ENCODE measurements at regions not wholly inside any gene's neighbourhood (a gene's known extent, or its start where the extent isn't known, plus 50 kb on each side); places are given as distances from the start of the nearest gene placed in this dataset.

GRCh38 chr2:235244255-235245220, 249.3 kb upstream of the AGAP1 start:
- no peaks in the 10 kb centered on the region for H3K9me3 ChIP-seq
- no peaks in the 10 kb centered on the region for H3K36me3 ChIP-seq (ENCODE audit: control insufficient read depth, insufficient read depth, low read length)
- intact Hi-C loops (cut with micrococcal nuclease; ENCODE audit: unreplicated experiment), result no loop called here
- ChIA-PET CTCF (no interaction called here), POLR2A (no interaction called here)
- Mint-ChIP-seq H3K27ac (ENCODE audit: unreplicated experiment) (no peak overlapping the region), H3K9me3 (ENCODE audit: unreplicated experiment) (no peaks in the 10 kb centered on the region), H3K27me3 (ENCODE audit: insufficient read depth, unreplicated experiment) (peaks cover 3% of the 10 kb centered on the region), H3K4me1 (ENCODE audit: low read depth, unreplicated experiment) (peaks cover 4% of the 10 kb centered on the region), H3K36me3 (ENCODE audit: insufficient read depth, unreplicated experiment) (no peaks in the 10 kb centered on the region), H3K4me3 (ENCODE audit: unreplicated experiment) (no peak overlapping the region)
- no TSS peak for BruUV-seq (replicated peaks)
- H3K27me3 ChIP-seq (replicated peaks; ENCODE audit: control insufficient read depth, insufficient read depth, low read length), result no peaks in the 10 kb centered on the region
- no peak overlapping the region for H3K4me3 ChIP-seq (ENCODE audit: low read depth, low read length)
- H3K4me1 ChIP-seq, result no peaks in the 10 kb centered on the region
- DNase-seq, result no peak
- TF ChIP-seq CTCF (IDR thresholded peaks at IDR 0.05; ENCODE audit: insufficient read depth in 1 of 2, low read depth in 1 of 2, low read length in 1 of 2, severe bottlenecking in 1 of 2, unreplicated experiment in 1 of 2), result no peak

GRCh38 chr2:235247001-235247400, 246.8 kb upstream of the AGAP1 start:
- Histone ChIP-seq H3K4me3 (ENCODE audit: low read depth, low read length) (no peak overlapping the region), H3K4me1 (no peaks in the 10 kb centered on the region), H3K27me3 (replicated peaks; ENCODE audit: control insufficient read depth, insufficient read depth, low read length) (no peaks in the 10 kb centered on the region), H3K36me3 (ENCODE audit: control insufficient read depth, insufficient read depth, low read length) (no peaks in the 10 kb centered on the region), H3K9me3 (no peaks in the 10 kb centered on the region)
- Mint-ChIP-seq H3K4me1 (ENCODE audit: low read depth, unreplicated experiment) (no peaks in the 10 kb centered on the region), H3K36me3 (ENCODE audit: insufficient read depth, unreplicated experiment) (no peaks in the 10 kb centered on the region), H3K9me3 (ENCODE audit: unreplicated experiment) (no peaks in the 10 kb centered on the region), H3K4me3 (ENCODE audit: unreplicated experiment) (no peak overlapping the region), H3K27ac (ENCODE audit: unreplicated experiment) (no peak overlapping the region), H3K27me3 (ENCODE audit: insufficient read depth, unreplicated experiment) (peaks cover 3% of the 10 kb centered on the region)
- BruUV-seq (replicated peaks), result no TSS peak
- no peak for TF ChIP-seq CTCF (IDR thresholded peaks at IDR 0.05; ENCODE audit: insufficient read depth in 1 of 2, low read depth in 1 of 2, low read length in 1 of 2, severe bottlenecking in 1 of 2, unreplicated experiment in 1 of 2)
- CTCF ChIA-PET, result no interaction called here
- no peak for DNase-seq
- intact Hi-C loops (cut with micrococcal nuclease; ENCODE audit: unreplicated experiment), result no loop called here
- POLR2A ChIA-PET, result no interaction called here

GRCh38 chr2:235255693-235256092, 238.2 kb upstream of the AGAP1 start:
- Mint-ChIP-seq H3K27ac (ENCODE audit: unreplicated experiment) (no peak overlapping the region), H3K4me1 (ENCODE audit: low read depth, unreplicated experiment) (no peaks in the 10 kb centered on the region), H3K4me3 (ENCODE audit: unreplicated experiment) (no peak overlapping the region), H3K9me3 (ENCODE audit: unreplicated experiment) (no peaks in the 10 kb centered on the region), H3K36me3 (ENCODE audit: insufficient read depth, unreplicated experiment) (no peaks in the 10 kb centered on the region), H3K27me3 (ENCODE audit: insufficient read depth, unreplicated experiment) (peaks cover 5% of the 10 kb centered on the region)
- no peaks in the 10 kb centered on the region for H3K9me3 ChIP-seq
- H3K4me3 ChIP-seq (ENCODE audit: low read depth, low read length), result no peak overlapping the region
- no TSS peak for BruUV-seq (replicated peaks)
- no peak for TF ChIP-seq CTCF (IDR thresholded peaks at IDR 0.05; ENCODE audit: insufficient read depth in 1 of 2, low read depth in 1 of 2, low read length in 1 of 2, severe bottlenecking in 1 of 2, unreplicated experiment in 1 of 2)
- no peak for DNase-seq
- POLR2A ChIA-PET, result no interaction called here
- CTCF ChIA-PET, result no interaction called here
- no peaks in the 10 kb centered on the region for H3K27me3 ChIP-seq (replicated peaks; ENCODE audit: control insufficient read depth, insufficient read depth, low read length)
- H3K36me3 ChIP-seq (ENCODE audit: control insufficient read depth, insufficient read depth, low read length), result no peaks in the 10 kb centered on the region
- intact Hi-C loops (cut with micrococcal nuclease; ENCODE audit: unreplicated experiment), result no loop called here
- H3K4me1 ChIP-seq, result no peaks in the 10 kb centered on the region
